Jurkat, Clone E6-1 (cell line): ENCODE measurements at regions not wholly inside any gene's neighbourhood (a gene's known extent, or its start where the extent isn't known, plus 50 kb on each side); places are given as distances from the start of the nearest gene placed in this dataset.

Source experiments
- DNase-seq: peaks from one replicate; pipeline ENCODE4 v3.0.0-alpha.2; 2011; ENCODE audit warnings: low read depth, low spot score
- H3K4me3 ChIP-seq: 2 replicates; pipeline ENCODE4 v1.5.1; 2011; ENCODE audit warnings: mild to moderate bottlenecking, low read length, control low read depth, moderate library complexity

- DNase-seq = no peak
- no peak overlapping the region for H3K4me3 ChIP-seq
These were observed 61.7 kb upstream of the LRIG3 start for GRCh38 chr12:58981961-58982360.

- no peak for DNase-seq
- H3K4me3 ChIP-seq = no peak overlapping the region
These were observed 60.5 kb upstream of the LRIG3 start for GRCh38 chr12:58980768-58981167.

- no peak for DNase-seq
- no peak overlapping the region for H3K4me3 ChIP-seq
These were observed 58.4 kb upstream of the LRIG3 start for GRCh38 chr12:58978717-58979116.

GRCh38 chr12:58977476-58977875, 57.2 kb upstream of the LRIG3 start:
- H3K4me3 ChIP-seq = no peak overlapping the region
- DNase-seq = no peak

- DNase-seq = no peak
- H3K4me3 ChIP-seq = no peak overlapping the region
These were observed 55.8 kb upstream of the LRIG3 start for GRCh38 chr12:58976146-58976545.
